IPS-NIHi7 (cell line): ENCODE measurements at regions not wholly inside any gene's neighbourhood (a gene's known extent, or its start where the extent isn't known, plus 50 kb on each side); places are given as distances from the start of the nearest gene placed in this dataset.

Experiments
- DNase-seq: peaks from one replicate; pipeline ENCODE4 v3.0.0; 2012; ENCODE audit warnings: mixed read lengths; ENCODE audit errors: extremely low spot score

GRCh38 chr13:24050292-24050711 is 110.2 kb upstream of the SPATA13 start:
- DNase-seq: no peak

- DNase-seq: no peak
These were observed 109.5 kb upstream of the SPATA13 start for GRCh38 chr13:24050796-24051715.

DNA sequence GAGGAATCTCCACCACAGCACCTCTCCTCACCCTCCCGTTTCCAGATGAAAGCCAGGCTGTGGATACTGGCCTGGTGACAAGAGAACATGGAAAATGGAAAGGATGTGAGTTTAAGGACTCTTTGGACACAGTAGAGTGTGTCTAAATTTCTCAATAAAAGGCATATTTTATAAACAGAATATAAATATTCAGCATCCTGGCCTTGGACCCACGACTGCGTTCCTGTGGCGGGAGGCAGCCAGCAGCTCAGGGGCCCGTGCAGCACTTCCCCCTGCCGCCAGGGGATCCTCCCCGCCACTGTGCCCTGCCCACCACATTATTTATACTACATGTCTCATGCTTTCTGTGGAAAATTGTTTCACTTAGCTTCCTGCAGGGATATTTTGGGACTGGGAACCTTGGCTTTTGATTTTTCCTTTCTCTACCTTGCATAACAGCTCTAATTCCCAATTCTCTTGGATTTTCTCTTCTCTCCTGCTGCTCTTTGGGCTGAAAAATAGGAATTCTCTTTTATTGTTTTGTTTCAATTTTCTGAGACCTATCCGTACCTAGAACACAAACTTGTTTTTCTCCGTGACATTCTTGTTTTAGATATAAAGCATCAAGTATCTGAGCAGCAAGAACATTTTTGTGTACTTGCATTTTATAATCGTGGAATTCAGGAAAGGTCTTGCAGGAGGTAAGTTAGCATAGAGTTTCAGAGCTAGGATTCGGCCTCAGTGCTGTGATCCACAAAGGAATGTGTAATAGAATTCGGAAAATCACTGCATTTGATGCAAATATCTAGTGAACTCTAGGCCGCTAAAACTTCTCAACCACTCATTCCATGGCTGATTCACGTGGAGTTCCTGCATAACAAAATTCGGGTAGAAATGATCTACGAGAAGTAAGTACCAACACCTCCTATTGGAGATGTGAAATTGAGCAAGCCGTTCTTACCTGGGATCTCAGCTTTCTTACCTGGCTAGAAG is 107.7 kb upstream of the SPATA13 start:
- DNase-seq: no peak

DNA sequence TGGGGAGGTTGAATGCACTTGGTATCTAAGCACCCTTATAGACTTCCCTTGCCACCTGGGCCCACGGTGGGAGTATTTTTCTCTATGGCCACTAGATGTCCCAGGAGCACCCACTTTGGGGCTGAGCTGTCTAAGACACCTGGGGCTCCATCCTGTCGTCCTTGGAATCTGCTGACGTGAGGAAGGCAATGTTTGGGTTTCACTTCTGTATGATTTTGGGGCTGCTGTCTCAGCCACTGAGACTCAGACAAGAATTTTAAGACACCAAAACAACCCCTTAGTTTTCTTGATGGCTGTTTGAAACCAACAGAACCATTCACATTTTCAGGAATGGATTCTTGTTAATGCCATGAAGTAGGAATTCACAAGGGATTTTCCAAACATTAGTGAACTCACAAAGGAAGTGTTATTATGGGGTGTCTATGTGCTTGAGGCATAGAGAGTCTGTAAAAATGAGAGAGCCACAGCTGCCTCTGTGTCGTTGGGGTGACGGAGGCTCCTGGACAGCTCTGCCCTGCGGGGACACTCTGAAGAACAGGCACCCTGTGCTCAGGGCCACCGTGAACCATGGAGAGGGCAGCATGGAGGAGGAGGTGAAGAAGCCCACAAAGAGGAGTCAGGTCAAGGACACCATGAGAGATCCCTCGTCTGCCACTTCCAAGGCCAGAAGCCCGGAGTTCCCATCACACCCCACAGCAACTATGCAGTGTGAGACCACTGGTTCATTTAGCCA is 106.8 kb upstream of the SPATA13 start:
- peak; percentile 86 for DNase-seq

DNA sequence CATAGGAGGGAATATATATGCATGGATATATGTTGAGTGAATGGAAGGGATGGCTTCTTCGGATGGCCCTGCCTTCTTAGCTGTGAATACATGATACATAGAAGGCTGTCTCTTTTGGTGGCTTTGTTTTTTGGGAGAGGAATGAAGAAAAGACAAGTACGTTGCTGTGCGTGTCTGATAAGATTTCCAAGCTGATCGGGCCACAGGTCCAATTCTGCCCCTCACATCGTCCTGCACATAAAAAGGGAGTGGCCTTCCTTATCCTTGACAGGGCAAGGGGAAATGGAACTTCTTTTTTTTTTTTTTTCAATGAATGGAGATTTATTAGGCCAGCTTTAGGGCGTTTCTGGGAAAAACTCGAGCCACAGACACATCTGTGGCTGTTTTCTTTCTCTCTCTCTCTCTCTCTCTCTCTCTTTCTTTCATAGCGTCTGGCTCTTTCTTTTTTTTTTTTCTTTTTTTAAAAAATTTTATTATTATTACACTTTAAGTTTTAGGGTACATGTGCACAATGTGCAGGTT is 103.8 kb upstream of the SPATA13 start:
- no peak for DNase-seq

- no peak for DNase-seq
These were observed 99.5 kb upstream of the SPATA13 start for GRCh38 chr13:24060993-24061392.

DNA sequence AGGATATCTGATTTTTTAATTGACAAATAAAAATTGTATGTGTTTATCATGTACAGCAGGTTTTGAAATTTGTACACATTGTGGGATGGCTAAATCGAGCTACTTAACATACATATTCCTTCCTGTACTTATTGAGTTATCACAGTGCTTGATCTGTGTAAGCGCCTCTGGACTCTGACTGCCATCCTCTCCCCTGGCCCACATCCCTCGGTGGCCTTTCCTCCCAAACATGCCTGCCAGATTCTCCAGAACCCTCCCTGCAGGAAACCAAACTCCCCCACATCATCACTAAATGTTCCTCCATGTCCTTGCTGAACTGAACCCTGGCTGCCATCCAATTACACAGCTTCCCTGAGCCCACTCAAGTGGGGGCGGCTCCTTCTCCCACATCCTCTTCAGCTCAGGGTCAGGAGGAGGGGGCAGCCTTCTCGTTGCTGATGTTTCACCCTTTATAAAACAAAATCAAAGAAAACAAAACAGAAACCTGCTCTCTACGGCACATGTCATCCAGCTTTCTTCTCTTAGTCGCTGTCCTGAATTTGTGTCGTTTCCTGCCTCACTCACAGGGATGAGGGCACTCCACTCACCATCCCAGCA is 97.1 kb upstream of the SPATA13 start:
- DNase-seq: no peak

GRCh38 chr13:24064371-24064770 is 96.1 kb upstream of the SPATA13 start:
- DNase-seq: no peak

DNA sequence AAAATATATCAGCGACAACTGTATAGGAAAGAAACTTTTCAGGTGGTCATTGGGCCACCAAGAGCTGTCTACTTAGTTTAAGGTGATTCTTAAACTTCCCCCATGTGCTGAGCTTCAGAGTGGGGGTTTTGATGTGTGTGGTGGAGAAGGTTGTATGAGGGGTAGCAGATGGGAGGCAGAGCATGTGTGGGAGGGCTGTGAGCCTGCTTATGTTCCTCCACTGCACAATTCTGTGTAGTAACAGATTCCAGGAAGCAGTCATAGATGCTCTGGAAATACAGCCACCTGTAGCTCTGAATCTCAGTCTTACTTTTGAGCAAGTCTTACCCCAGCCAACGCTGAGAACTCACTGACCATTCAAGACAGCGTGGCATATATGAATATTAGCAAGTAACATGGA is 95.3 kb upstream of the SPATA13 start:
- DNase-seq: no peak

DNA sequence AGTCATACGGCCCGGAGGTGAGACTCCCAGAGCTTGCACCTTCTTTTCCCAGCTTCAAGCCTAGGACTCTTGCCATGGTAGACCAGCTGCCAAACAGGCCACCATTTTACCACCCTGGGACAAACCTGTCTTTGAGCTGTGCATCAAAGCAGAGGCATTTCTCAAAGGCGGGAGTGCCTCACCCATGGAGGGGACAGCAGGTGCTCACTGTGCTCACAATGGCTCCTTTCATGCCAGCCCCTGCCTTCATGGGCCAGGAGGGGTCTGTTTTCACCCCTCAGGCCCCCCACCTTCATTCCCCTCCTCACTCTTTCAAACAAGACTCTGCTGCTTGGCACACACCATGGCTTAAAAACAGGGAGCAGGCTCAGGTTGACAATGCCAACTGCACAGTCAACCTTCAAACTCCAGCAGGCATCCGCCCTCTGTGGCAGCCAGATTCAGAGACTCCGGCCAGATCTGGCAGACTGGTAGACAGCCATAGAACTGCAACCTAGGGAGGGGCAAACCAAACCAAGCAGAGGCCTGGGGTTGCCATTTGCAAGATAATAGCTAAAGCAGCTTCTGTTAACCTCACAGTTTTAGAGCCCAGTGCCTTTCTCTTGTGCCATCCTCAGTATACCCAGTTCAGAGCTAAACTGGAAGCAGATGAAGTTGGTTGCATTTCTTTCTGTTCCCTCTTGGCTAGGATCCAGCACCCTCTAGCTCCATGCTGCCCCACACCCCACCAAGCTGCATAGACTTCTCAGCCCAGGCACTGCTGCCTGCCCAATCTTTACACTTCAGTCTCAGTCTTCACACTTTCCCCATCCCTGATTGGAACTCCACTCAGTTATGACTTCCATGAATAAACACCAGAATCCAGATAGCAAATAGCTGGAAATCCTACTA is 93.9 kb upstream of the SPATA13 start:
- no peak for DNase-seq

DNA sequence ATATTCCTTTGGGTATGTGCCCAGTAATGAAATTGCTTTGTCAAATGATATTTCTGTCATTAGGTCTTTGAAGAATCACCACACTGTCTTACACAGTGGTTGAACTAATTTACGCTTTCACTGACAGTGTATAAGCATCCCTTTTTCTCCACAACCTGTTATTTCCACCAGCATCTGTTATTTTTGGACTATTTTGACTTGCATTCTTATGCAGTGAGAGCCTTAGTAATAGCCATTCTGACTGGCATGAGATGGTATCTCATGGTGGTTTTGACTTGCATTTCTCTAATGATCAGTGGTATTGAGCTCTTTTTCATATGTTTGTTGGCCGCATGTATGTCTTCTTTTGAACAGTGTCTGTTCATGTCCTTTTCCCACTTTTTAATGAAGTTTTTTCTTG is 92.0 kb upstream of the SPATA13 start:
- no peak for DNase-seq

DNA sequence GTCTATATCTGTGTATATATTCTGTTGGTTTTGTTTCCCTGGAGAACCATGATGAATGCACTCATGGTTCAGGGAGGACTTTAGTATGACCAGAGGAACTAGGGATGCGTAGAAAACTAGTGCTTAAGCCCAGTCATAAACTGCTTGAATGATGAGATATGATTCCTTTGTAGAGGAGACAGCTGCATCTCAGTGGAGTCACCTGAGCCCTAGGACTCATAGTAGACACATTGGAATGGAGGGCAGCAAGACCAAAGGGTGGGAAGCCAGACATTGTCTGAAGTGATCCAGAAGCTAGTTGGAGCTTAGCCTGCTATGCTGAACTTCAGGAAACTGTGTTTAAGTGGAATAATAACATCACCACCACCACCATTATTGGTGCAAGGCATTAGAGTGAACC is 89.5 kb upstream of the SPATA13 start:
- DNase-seq: no peak

GRCh38 chr13:24071423-24072075 is 89.0 kb upstream of the SPATA13 start:
- DNase-seq: no peak

- DNase-seq: no peak
These were observed 86.9 kb upstream of the SPATA13 start for GRCh38 chr13:24073657-24074056.

GRCh38 chr13:24074678-24075077 is 85.8 kb upstream of the SPATA13 start:
- DNase-seq: no peak

DNA sequence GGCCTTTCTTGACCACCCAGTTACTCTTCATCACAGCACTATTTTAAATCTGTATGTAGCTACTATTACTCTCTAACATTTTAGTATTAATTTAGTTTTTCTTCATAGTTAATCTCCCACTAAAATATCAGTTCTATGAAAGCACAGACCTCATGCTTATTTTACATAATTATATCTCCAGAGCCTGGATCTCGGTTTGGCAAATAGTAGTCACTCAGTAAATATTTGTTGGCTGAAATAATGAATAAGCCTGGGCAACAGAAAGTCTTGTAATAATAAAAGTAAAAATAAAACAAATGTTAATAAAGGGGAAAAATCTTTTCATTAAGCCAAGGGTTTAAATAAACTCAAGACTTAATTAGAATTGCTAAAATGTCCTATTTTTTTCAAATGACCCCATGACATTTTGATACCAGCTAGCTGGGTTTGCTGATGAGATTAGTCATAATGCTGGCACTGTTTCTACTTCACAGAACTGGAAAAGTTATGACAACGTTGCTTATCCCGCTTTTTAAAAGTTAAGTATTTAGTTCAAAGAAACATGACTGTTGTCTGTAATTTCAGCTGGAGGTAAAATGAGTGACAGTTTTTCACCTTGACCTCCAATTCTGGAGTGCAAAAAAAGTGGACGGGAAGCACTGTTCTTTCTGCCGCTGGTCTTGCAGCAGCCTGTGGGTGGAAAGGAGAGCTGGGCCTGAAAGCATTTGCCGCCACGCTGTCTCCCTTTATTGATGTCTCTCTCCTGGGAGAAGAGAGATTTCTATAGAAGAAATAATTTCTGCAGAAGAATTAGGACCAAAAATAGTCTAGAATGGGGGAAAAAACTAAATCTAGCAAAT is 85.2 kb upstream of the SPATA13 start:
- DNase-seq: no peak

- no peak for DNase-seq
These were observed 84.4 kb upstream of the SPATA13 start for GRCh38 chr13:24076109-24076508.

DNA sequence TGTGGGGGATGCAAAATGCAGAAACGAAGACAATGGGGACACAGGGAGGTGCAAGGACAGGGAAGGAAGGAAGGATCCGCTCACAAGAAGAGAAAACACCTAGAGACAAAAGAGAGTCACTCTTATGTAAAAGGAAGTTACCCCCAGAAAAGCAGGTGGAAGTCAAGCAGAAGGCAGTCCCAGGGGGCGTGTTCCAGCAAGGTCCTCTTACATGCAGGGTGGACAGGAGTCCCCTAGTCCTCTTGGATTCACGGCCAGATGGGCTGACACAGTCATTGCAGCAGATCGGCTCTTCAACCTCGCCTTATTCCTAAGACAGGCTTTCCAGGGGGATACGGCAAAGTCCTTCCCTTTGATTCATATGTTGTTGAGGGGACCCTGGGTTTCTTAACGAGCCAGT is 83.9 kb upstream of the SPATA13 start:
- no peak for DNase-seq

GRCh38 chr13:24080134-24080533 is 80.4 kb upstream of the SPATA13 start:
- DNase-seq: no peak
